ENCODE measurements at regions not wholly inside any gene's neighbourhood (a gene's known extent, or its start where the extent isn't known, plus 50 kb on each side); places are given as distances from the start of the nearest gene placed in this dataset.

DNA sequence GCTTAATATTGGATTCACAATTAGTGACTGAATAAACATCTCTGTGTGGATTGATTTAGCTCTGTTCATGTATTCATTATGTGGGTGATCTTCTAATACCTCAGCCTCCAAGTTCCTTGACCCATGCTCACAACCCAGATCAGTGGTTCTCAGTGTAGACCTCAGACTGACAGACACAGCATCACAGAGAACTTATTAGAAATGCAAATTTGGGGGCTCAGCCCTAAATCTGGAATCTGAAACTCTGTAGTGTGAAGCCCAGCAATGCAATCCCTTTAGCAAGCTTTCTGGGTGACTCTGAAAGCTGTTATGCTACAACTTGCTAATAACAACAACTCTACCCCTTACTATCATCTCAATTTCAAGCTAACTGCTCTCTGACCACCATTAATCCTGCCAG, 273.1 kb upstream of the FANCL start:
- Histone ChIP-seq H3K4me1 (replicated peaks in 1 of 4; ENCODE audit: control insufficient read depth in 3 of 4, insufficient read depth in 4 of 4, low read length in 3 of 4) (peaks cover 0 to 8% (median 7%) of the 10 kb centered on the region in 4 experiments; a peak in 3 of 7 replicates), H3K18ac (ENCODE audit: extremely low read depth, low read length) (peak overlapping the region; percentile 10; the same call in 1 of the 2 replicates), H3K36me3 (ENCODE audit: control insufficient read depth in 2 of 4, insufficient read depth in 4 of 4, low read length in 3 of 4) (no peaks in the 10 kb centered on the region), H2AFZ (ENCODE audit: low read length) (no peak overlapping the region), H3K9me3 (ENCODE audit: insufficient read depth in 2 of 2, low read depth in 1 of 2, low read length in 1 of 2) (no peaks in the 10 kb centered on the region), H2BK20ac (ENCODE audit: low read length) (no peak overlapping the region), H3K4me3 (ENCODE audit: extremely low read depth in 1 of 4, insufficient read depth in 2 of 4, low read depth in 3 of 4, low read length in 4 of 4) (no peak overlapping the region), H2AK5ac (ENCODE audit: low read depth, low read length) (no peak overlapping the region), H3K79me1 (ENCODE audit: low read depth, low read length) (no peaks in the 10 kb centered on the region), H3K27ac (ENCODE audit: low read depth, low read length) (no peak overlapping the region), H2BK5ac (ENCODE audit: low read depth, low read length) (no peak overlapping the region), H3K23ac (ENCODE audit: insufficient read length) (no peak overlapping the region), H3K9ac (replicated peaks in 1 of 4; ENCODE audit: extremely low read depth in 1 of 4, low read depth in 3 of 4, low read length in 3 of 4) (no peak overlapping the region), H4K5ac (ENCODE audit: insufficient read length, low read depth, low read length) (no peak overlapping the region), H3K14ac (ENCODE audit: insufficient read length) (no peak overlapping the region), H3K56ac (replicated peaks; ENCODE audit: insufficient read length, low read depth, low read length) (no peak overlapping the region), H2BK15ac (ENCODE audit: low read length) (no peak overlapping the region), H3K23me2 (ENCODE audit: low read depth, low read length) (no peaks in the 10 kb centered on the region; the same call in 1 of the 2 replicates), H4K8ac (ENCODE audit: extremely low read depth, insufficient read depth, low read length) (no peak overlapping the region), H4K20me1 (replicated peaks in 1 of 2; ENCODE audit: control insufficient read depth in 1 of 2, insufficient read depth in 2 of 2, low read length in 2 of 2) (no peaks in the 10 kb centered on the region), H3K79me2 (ENCODE audit: control insufficient read depth in 1 of 2, insufficient read depth in 2 of 2, low read length in 2 of 2) (no peaks in the 10 kb centered on the region), H4K91ac (replicated peaks; ENCODE audit: insufficient read length, low read length) (no peak overlapping the region), H3K27me3 (replicated peaks in 1 of 4; ENCODE audit: control insufficient read depth in 3 of 4, extremely low read depth in 1 of 4, insufficient read depth in 3 of 4, low read length in 3 of 4) (no peaks in the 10 kb centered on the region), H2BK12ac (ENCODE audit: low read depth, low read length) (peak overlapping the region; percentile 13; the same call in 1 of the 2 replicates), H3K4ac (replicated peaks; ENCODE audit: insufficient read length, low read depth, low read length) (no peak overlapping the region), H2BK120ac (replicated peaks; ENCODE audit: low read depth, low read length) (no peak overlapping the region), H3K4me2 (ENCODE audit: insufficient read depth in 1 of 2, low read depth in 2 of 2, low read length in 2 of 2) (no peak overlapping the region)
- no peak for DNase-seq (ENCODE audit: low read depth in 1 of 2, low spot score in 2 of 2)
- FAIRE-seq: no peak
- no peak for TF ChIP-seq BACH1 (IDR thresholded peaks at IDR 0.05; ENCODE audit: low read length)
- POLR2A ChIA-PET (ENCODE audit: partially characterized antibody): interaction anchor here (1.2 kb wide), 1 partner anchor 26 kb away, joined by 3 read pairs; no protein-coding TSS in a partner anchor
- CTCF ChIA-PET (ENCODE audit: partially characterized antibody): interaction anchor here (0.6 to 1.2 kb wide), 5 partner anchors 10 to 321 kb away, joined by 3 to 4 read pairs (median 3); no protein-coding TSS in a partner anchor
